GM21825 (cell line): ENCODE measurements at regions not wholly inside any gene's neighbourhood (a gene's known extent, or its start where the extent isn't known, plus 50 kb on each side); places are given as distances from the start of the nearest gene placed in this dataset.

Source experiments
- ATAC-seq: cut with Tn5 transposase; IDR thresholded peaks from one replicate; pipeline ENCODE4 v1.9.1; 2021; ENCODE audit warnings: mild to moderate bottlenecking, moderate library complexity; ENCODE audit not compliant: unreplicated experiment

DNA sequence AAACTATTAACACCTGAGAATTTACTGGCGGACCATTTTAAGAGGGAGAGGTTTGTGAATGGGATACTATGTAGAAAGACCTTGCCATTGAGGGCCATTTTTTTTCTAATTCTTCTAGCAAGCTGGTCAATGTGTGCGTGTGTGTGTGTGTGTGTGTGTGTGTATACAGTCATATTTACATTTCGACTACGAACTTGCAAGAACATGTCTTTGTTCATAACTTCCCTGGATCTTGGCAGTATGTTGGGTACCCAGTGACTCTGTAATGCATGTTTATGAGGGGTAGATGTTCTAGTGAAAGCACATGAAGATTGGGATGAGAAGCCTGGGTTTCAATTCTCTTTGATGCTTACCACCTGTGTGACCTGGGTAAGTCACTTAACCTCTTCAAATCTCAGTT, 133.6 kb downstream of the UBE2E3 start:
- no peak for ATAC-seq

DNA sequence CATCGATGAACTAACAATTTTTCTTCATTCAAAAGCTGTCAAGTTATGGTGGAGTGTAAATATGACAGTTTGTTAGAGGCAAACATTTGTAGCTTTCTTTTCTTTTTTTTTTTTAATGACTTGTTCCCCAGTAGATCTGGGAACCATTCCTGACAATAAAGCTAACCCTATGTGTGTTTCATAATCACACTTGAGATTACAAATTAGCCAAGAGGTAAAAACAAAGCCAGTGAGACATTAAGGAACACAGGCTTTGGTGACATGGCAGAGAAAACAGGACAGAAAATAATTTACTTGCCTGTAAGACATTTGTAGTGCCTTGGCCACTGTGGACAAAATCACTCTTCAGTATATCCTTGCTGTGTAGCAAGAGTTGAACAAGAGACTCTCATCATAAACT, 135.9 kb downstream of the UBE2E3 start:
- no peak for ATAC-seq

DNA sequence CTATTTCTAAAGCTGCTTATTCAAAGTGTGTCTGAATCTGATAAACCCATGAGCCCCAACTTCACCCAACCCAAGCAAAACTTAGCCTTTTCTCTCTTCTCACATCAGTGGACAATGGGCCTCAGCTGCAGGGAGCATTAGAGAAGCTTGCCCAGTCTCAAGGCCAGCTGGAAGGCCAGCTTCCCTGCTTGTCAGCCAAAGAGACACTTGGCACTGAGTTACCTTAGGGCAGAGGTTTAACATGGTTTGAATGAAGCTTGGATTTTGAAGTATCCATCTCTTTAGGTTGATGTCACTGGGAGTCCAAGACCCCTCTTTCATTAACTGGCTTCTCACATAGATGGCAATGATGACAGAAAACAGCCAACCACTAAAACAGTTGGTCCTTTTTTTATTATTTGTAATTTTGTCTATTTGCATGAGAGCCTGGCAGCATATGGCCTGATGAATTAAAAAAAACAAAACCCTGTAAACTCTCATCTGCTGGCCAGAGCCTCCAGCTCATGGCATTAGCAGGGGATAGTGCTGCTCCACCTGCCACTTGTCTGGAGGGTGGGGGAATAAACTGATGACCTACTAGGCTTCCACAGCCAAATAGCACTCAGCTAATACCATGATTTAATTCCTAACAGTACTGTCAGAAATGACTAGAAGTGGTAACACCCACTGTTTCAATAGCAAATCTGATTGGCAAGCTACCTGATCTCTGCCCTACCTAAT, 137.0 kb downstream of the UBE2E3 start:
- no peak for ATAC-seq

GRCh38 chr2:181120625-181121024, 140.2 kb downstream of the UBE2E3 start:
- no peak for ATAC-seq

- ATAC-seq, result no peak
These were observed 141.6 kb downstream of the UBE2E3 start for GRCh38 chr2:181121996-181122395.

DNA sequence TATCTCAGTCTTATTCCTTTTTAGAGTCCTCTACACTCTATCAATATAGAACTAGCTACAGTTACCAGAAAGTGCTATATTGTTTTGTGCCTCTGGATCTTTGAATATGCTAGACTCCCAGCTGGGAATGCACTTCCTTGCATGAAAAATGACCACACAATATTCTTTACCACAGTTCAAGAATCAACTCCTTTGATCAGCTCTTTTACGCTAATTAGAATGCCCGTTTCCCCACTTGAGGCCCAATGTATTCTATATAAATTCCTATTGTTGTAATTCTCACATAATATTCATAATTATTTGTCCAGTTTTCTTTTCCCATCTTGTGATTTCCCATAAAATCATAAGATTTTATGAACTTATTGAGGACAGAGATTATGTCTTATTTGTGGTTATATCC, 142.2 kb downstream of the UBE2E3 start:
- ATAC-seq, result no peak

DNA sequence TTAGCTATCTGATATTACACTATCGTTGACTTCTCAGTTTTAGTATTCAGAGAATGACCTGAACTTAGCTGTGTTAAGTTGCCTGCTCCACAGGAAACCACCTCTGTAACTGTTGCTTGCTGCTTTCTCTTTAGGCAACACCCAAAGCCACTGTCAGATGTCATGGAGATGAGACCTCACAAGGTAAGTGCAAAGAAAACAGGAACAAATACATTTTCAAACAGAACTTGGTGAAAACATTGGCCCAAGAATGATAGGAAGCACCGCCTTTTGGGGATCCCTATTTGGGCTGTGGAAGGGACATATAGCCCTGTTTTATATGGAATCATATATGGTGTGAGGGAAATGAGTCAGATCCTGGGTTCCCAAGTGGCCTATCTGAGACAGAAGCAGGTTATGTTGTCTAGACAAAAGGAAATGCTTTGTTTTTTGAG, 143.4 kb downstream of the UBE2E3 start:
- ATAC-seq, result peak; percentile 95

DNA sequence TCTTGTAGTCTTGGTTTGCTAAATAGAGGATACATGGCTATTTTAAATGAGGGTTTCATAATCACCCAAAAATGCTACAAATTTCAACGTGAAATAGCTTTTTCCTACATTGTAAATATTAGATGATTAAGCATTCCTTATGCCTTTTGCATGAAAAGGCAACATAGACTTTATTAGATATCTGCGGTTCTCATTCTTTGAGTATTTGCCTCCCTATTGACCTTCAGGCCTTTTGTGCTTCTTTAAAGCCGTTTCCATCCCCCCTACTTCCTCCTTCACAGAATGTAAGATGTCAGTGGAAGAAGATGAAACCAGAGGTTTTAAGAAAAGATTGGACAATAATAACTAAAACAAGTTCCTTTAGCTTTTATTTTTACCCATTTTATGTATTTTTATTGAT, 144.1 kb downstream of the UBE2E3 start:
- ATAC-seq, result no peak

DNA sequence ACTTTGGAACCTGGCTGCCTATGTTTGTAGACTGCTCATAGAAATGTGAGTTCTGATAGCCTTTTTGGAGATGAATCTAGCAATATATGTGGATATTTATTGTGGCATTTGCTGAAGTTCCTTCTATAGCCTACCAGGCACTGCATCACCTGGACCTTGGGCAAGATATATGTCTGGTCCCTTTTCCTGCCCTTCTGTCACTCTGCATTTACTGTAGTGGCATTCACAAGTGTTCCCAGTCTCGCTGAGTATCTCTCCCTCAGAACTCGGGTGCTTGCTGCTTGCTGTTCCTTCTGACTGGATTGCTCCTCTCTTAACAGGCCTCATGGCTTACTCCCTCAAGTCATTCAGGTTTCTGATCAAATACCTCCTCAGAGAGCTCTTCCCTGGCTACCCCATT, 145.0 kb downstream of the UBE2E3 start:
- no peak for ATAC-seq

GRCh38 chr2:181126311-181126868, 146.0 kb downstream of the UBE2E3 start:
- ATAC-seq, result no peak

DNA sequence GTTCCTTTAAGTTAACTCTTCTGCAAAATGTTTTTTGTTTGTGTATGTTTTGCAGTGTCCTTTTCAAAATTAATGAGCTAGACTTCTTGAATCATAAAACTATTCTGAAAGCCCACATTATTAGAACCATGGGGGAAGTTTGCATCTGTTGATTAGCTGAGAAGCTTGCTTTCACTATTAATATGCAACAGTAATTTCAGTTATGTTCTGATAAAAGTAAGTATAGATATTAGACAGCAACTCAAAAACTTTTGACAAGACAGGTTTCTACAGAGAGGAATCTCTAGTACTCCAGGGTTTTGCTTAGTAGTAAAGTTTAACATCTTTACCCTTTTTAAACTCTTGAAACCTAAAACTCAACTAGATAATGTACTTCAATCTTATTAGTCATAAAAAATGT, 147.8 kb downstream of the UBE2E3 start:
- ATAC-seq, result peak; percentile 56

GRCh38 chr2:181129364-181130056, 149.1 kb downstream of the UBE2E3 start:
- ATAC-seq, result no peak

GRCh38 chr2:181130686-181131085, 150.3 kb downstream of the UBE2E3 start:
- ATAC-seq, result no peak

DNA sequence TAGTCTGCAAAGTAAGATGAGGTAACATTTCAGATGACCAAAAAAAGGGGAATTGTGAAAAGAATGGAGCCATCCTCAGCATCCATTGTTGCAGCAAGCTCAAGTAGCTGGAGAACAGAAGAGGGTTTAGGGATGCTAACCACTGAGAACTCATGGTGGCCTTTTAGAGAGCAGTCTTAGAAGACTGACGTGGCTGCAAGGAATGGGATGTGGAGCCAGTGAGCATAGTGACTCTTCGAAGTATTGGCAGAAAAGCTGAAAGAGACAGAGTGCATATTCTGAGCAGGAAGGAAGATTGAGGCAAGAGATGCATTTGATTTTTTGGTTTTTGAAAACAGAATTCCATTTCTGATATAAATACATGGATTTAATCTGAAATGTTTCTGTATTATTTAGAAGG, 151.2 kb downstream of the UBE2E3 start:
- ATAC-seq, result no peak

- no peak for ATAC-seq
These were observed 158.4 kb downstream of the UBE2E3 start for GRCh38 chr2:181138816-181139215.

DNA sequence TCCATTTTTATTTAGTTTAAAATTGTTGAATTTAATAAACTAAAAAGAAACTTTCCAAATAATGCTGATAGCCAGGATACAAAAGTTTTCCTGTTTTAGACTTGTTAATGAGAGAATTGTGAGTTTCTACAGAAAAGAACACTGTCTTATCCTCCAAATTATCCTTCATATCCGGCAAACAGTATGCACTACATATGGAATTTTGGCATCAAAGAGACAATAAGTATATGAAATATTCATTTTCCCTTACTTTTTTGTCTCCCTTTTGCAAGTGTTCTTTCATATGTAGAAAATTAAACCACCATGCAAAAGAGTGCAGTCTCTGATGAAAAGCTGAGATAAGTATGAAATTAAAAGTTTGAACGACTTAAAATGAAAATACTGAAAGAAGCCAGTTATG, 159.4 kb downstream of the UBE2E3 start:
- ATAC-seq, result no peak

- ATAC-seq, result no peak
These were observed 160.0 kb downstream of the UBE2E3 start for GRCh38 chr2:181140414-181140813.

GRCh38 chr2:181140928-181141327, 160.5 kb downstream of the UBE2E3 start:
- no peak for ATAC-seq

GRCh38 chr2:181141676-181142075, 161.3 kb downstream of the UBE2E3 start:
- ATAC-seq, result no peak

DNA sequence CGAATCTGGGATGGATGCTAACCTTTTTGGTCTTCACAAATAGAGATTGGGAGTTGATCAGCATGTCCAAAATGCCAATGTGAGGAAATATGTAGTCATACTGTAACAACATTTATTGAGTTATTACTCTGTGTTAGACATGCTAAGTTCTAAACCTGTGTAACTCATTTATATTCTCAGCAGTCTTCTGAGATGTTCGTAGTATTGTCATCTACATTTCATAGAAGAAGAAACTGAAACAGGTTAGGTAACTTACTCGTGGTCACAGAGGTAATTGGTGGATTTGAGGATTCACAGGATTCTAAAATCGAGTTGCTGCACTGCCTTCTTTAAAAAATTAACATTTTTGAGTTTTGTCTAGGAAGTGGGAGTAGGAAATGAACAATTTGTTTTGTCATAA, 162.1 kb downstream of the UBE2E3 start:
- no peak for ATAC-seq

GRCh38 chr2:181143790-181144300, 163.4 kb downstream of the UBE2E3 start:
- no peak for ATAC-seq

DNA sequence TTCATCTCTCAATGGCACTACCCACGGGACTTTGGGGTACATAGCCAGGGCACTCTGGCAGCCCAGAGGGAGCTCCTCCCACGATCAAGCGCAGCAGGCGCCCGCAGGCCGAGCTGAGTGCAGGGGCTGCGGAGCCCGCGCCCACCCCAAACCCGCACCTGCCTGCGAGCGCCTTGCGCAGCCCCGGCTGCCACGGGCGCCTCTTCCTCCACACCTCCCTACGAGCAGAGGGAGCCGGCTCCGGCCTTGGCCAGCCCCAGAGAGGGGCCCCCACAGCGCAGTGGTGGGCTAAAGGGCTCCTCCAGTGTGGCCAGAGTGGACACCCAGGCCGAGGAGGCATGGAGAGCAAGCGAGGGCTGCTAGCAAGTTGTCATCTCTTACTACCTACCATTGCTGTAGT, 165.2 kb downstream of the UBE2E3 start:
- ATAC-seq, result no peak
